ENCODE measurements at regions not wholly inside any gene's neighbourhood (a gene's known extent, or its start where the extent isn't known, plus 50 kb on each side); places are given as distances from the start of the nearest gene placed in this dataset.

- no peak for DNase-seq (ENCODE audit: low spot score)
- no peak for TF ChIP-seq CTCF (IDR thresholded peaks at IDR 0.05; ENCODE audit: borderline replicate concordance, control extremely low read depth, extremely low read depth, insufficient read depth, missing control alignments)
- in situ Hi-C loops (cut with MboI; ENCODE audit: low sequenced_read_pairs, unreplicated experiment): no loop called here
Measured at GRCh38 chr6:73903155-73903554, 207.2 kb downstream of the CD109 start.

- TF ChIP-seq CTCF (IDR thresholded peaks at IDR 0.05; ENCODE audit: borderline replicate concordance, control extremely low read depth, extremely low read depth, insufficient read depth, missing control alignments): no peak
- in situ Hi-C loops (cut with MboI; ENCODE audit: low sequenced_read_pairs, unreplicated experiment): no loop called here
- DNase-seq (ENCODE audit: low spot score): no peak
Measured at GRCh38 chr6:73901986-73902385, 206.0 kb downstream of the CD109 start.

- in situ Hi-C loops (cut with MboI; ENCODE audit: low sequenced_read_pairs, unreplicated experiment): no loop called here
- DNase-seq (ENCODE audit: low spot score): no peak
- no peak for TF ChIP-seq CTCF (IDR thresholded peaks at IDR 0.05; ENCODE audit: borderline replicate concordance, control extremely low read depth, extremely low read depth, insufficient read depth, missing control alignments)
Measured at GRCh38 chr6:73901311-73901710, 205.3 kb downstream of the CD109 start.

- TF ChIP-seq CTCF (IDR thresholded peaks at IDR 0.05; ENCODE audit: borderline replicate concordance, control extremely low read depth, extremely low read depth, insufficient read depth, missing control alignments): no peak
- in situ Hi-C loops (cut with MboI; ENCODE audit: low sequenced_read_pairs, unreplicated experiment): no loop called here
- no peak for DNase-seq (ENCODE audit: low spot score)
Measured at GRCh38 chr6:73898599-73898998, 202.6 kb downstream of the CD109 start.

GRCh38 chr6:73893696-73894095 lies 197.7 kb downstream of the CD109 start:
- in situ Hi-C loops (cut with MboI; ENCODE audit: low sequenced_read_pairs, unreplicated experiment): no loop called here
- DNase-seq (ENCODE audit: low spot score): no peak
- no peak for TF ChIP-seq CTCF (IDR thresholded peaks at IDR 0.05; ENCODE audit: borderline replicate concordance, control extremely low read depth, extremely low read depth, insufficient read depth, missing control alignments)

GRCh38 chr6:73888050-73888449 lies 192.0 kb downstream of the CD109 start:
- in situ Hi-C loops (cut with MboI; ENCODE audit: low sequenced_read_pairs, unreplicated experiment): no loop called here
- DNase-seq (ENCODE audit: low spot score): no peak
- no peak for TF ChIP-seq CTCF (IDR thresholded peaks at IDR 0.05; ENCODE audit: borderline replicate concordance, control extremely low read depth, extremely low read depth, insufficient read depth, missing control alignments)

- no peak for DNase-seq (ENCODE audit: low spot score)
- in situ Hi-C loops (cut with MboI; ENCODE audit: low sequenced_read_pairs, unreplicated experiment): no loop called here
- no peak for TF ChIP-seq CTCF (IDR thresholded peaks at IDR 0.05; ENCODE audit: borderline replicate concordance, control extremely low read depth, extremely low read depth, insufficient read depth, missing control alignments)
Measured at GRCh38 chr6:73885393-73885792, 189.4 kb downstream of the CD109 start.

All from GM13976 (cell line).